ENCODE measurements at regions not wholly inside any gene's neighbourhood (a gene's known extent, or its start where the extent isn't known, plus 50 kb on each side); places are given as distances from the start of the nearest gene placed in this dataset.

DNA sequence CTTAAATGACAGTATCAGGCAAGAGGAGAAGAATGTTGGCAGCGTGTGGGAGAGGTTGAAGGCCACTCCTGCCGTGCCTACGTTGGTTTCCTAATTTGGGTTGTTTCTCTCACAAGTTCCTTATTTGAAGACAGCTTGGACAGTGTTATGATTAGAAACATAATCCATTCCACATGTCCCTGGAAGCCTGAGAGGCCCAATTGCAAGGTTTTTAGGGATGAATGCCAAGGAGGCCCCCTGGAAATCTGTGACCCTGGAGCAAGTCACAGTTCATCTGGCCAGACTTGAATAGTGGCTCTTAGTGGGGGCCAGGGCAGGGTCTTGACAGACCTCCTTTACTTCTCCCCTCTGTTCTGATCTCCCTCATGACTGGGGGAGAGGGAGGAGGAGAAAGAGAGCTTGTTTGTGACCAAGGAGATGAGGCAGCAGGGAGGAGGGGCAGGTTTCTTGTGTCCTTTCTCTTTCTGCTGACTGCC, 584.4 kb upstream of the TBL1XR1 start:
- Mint-ChIP-seq H3K27me3 (ENCODE audit: unreplicated experiment) (no peaks in the 10 kb centered on the region), H3K9me3 (ENCODE audit: low read depth, unreplicated experiment) (no peaks in the 10 kb centered on the region), H3K4me1 (ENCODE audit: low read depth, unreplicated experiment) (peaks cover 4% of the 10 kb centered on the region), H3K4me3 (ENCODE audit: low read depth, unreplicated experiment) (no peak overlapping the region), H3K36me3 (ENCODE audit: insufficient read depth, unreplicated experiment) (no peaks in the 10 kb centered on the region), H3K27ac (ENCODE audit: unreplicated experiment) (no peak overlapping the region)
- no TSS peak for BruUV-seq (replicated peaks)
- TF ChIP-seq, protein P1, sequence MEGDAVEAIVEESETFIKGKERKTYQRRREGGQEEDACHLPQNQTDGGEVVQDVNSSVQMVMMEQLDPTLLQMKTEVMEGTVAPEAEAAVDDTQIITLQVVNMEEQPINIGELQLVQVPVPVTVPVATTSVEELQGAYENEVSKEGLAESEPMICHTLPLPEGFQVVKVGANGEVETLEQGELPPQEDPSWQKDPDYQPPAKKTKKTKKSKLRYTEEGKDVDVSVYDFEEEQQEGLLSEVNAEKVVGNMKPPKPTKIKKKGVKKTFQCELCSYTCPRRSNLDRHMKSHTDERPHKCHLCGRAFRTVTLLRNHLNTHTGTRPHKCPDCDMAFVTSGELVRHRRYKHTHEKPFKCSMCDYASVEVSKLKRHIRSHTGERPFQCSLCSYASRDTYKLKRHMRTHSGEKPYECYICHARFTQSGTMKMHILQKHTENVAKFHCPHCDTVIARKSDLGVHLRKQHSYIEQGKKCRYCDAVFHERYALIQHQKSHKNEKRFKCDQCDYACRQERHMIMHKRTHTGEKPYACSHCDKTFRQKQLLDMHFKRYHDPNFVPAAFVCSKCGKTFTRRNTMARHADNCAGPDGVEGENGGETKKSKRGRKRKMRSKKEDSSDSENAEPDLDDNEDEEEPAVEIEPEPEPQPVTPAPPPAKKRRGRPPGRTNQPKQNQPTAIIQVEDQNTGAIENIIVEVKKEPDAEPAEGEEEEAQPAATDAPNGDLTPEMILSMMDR (IDR thresholded peaks at IDR 0.05; ENCODE audit: unreplicated experiment) = no peak
- DNase-seq = no peak
- intact Hi-C loops (cut with micrococcal nuclease; ENCODE audit: unreplicated experiment) = no loop called here
- CTCF ChIA-PET = no interaction called here

DNA sequence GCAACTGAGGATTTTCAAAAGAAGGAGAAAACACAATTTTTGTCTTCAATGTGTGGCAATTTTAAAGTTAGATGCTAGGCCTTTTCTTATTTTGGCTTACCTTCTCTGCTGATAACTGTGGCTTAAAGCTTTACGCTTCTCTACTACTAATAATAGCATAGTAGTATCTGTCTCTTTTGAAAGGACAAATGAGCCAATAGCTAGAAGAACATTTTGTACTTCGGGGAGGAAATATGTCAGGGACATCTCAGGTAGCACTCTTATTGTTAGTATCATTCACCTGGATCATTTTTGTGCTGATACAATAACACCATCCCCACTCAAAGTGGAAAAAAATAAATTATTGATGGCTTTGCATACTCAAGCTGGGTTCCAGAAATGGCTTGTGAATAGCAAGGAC, 586.1 kb upstream of the TBL1XR1 start:
- CTCF ChIA-PET = no interaction called here
- Mint-ChIP-seq H3K4me3 (ENCODE audit: low read depth, unreplicated experiment) (no peak overlapping the region), H3K27me3 (ENCODE audit: unreplicated experiment) (no peaks in the 10 kb centered on the region), H3K9me3 (ENCODE audit: low read depth, unreplicated experiment) (no peaks in the 10 kb centered on the region), H3K36me3 (ENCODE audit: insufficient read depth, unreplicated experiment) (no peaks in the 10 kb centered on the region), H3K4me1 (ENCODE audit: low read depth, unreplicated experiment) (no peaks in the 10 kb centered on the region), H3K27ac (ENCODE audit: unreplicated experiment) (no peak overlapping the region)
- DNase-seq = no peak
- TF ChIP-seq, protein P1 (IDR thresholded peaks at IDR 0.05; ENCODE audit: unreplicated experiment) = no peak
- no TSS peak for BruUV-seq (replicated peaks)
- intact Hi-C loops (cut with micrococcal nuclease; ENCODE audit: unreplicated experiment) = no loop called here

DNA sequence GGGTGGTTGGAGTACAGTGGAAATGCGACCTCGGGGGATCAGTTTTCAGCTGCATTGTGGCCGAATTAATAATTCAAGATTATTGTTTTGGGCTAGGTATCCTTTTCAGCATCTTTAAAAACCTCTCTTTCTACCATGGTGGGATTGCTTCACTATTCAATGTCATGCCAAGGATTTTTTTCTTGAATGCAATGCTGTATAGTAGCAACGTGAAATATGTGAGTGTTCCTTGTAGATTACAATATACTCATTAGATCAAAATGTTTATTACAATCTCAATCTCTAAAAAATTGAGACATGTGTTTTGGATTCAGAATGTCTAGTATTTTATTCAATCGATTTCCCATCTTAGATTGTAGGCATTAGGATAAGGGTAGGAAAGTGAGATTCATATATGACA, 586.5 kb upstream of the TBL1XR1 start:
- H3K4me3 Mint-ChIP-seq (ENCODE audit: low read depth, unreplicated experiment) = no peak overlapping the region
- no peaks in the 10 kb centered on the region for H3K9me3 Mint-ChIP-seq (ENCODE audit: low read depth, unreplicated experiment)
- CTCF ChIA-PET = no interaction called here
- intact Hi-C loops (cut with micrococcal nuclease; ENCODE audit: unreplicated experiment) = no loop called here
- TF ChIP-seq, protein P1 (IDR thresholded peaks at IDR 0.05; ENCODE audit: unreplicated experiment) = no peak
- H3K27me3 Mint-ChIP-seq (ENCODE audit: unreplicated experiment) = no peaks in the 10 kb centered on the region
- no peak for DNase-seq
- BruUV-seq (replicated peaks) = no TSS peak
- H3K27ac Mint-ChIP-seq (ENCODE audit: unreplicated experiment) = no peak overlapping the region
- no peaks in the 10 kb centered on the region for H3K4me1 Mint-ChIP-seq (ENCODE audit: low read depth, unreplicated experiment)
- H3K36me3 Mint-ChIP-seq (ENCODE audit: insufficient read depth, unreplicated experiment) = no peaks in the 10 kb centered on the region

DNA sequence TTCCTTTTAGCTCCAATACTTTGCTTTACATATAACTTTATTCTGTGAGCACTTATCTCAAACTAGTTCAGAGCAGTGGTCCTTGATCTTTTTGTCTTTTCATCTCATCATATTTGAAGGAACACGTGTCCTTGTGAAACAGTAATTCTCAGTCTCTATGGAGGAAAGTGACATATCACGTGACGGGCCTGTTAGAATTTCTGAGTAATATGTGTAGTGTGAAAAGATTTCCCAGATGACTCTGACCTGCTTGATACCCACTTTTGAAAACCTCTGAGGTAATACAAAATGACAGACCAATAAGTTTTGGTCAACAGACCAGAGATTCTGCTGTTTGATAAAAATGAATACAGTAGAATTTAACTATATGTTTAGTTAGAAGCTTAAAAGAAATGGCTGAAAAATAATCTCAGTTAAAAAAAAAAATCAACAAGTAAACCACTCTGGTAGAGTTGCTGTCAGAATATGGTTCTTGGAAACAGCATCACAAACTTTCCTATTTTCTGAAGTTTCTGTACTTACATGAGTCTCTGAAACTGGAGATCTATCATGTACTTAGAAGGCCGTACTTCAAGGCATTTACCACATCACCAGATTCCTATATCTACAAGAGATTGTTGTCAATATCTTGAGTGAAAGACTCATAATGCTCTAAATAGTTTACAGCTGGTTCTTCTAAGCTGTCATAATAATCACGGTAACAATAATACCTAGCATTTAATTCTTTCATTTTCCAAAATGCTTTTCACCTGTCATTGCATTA, 590.2 kb upstream of the TBL1XR1 start:
- intact Hi-C loops (cut with micrococcal nuclease; ENCODE audit: unreplicated experiment) = no loop called here
- Mint-ChIP-seq H3K27ac (ENCODE audit: unreplicated experiment) (no peak overlapping the region), H3K36me3 (ENCODE audit: insufficient read depth, unreplicated experiment) (no peaks in the 10 kb centered on the region), H3K9me3 (ENCODE audit: low read depth, unreplicated experiment) (peaks cover 3% of the 10 kb centered on the region), H3K27me3 (ENCODE audit: unreplicated experiment) (no peaks in the 10 kb centered on the region), H3K4me1 (ENCODE audit: low read depth, unreplicated experiment) (no peaks in the 10 kb centered on the region), H3K4me3 (ENCODE audit: low read depth, unreplicated experiment) (no peak overlapping the region)
- no peak for DNase-seq
- TF ChIP-seq, protein P1 (IDR thresholded peaks at IDR 0.05; ENCODE audit: unreplicated experiment) = no peak
- CTCF ChIA-PET = no interaction called here
- BruUV-seq (replicated peaks) = no TSS peak

Measured in Calu3 (cell line).